Lower lobe of right lung (tissue), 2 donors: ENCODE measurements at regions not wholly inside any gene's neighbourhood (a gene's known extent, or its start where the extent isn't known, plus 50 kb on each side); places are given as distances from the start of the nearest gene placed in this dataset.

Experiments
- ATAC-seq, 2 donors: fragments of 200-7000 bp; cut with Tn5 transposase; one replicate each; pipeline ENCODE4 v1.9.1; 2020 to 2022; ENCODE audit warnings: mild to moderate bottlenecking in 2 of 2, moderate library complexity in 2 of 2
- DNase-seq: peaks from one replicate; pipeline ENCODE4 v3.0.0-alpha.2; 2020
- H3K27ac ChIP-seq: fragments of 200-600 bp; one replicate; pipeline ENCODE4 v1.8.0; 2022
- H3K27me3 ChIP-seq: fragments of 200-600 bp; one replicate; pipeline ENCODE4 v1.8.0; 2022; ENCODE audit warnings: low read depth
- H3K36me3 ChIP-seq: fragments of 200-600 bp; one replicate; pipeline ENCODE4 v1.8.0; 2022; ENCODE audit warnings: mild to moderate bottlenecking
- H3K4me1 ChIP-seq: fragments of 200-600 bp; one replicate; pipeline ENCODE4 v1.8.0; 2022
- H3K4me3 ChIP-seq: fragments of 200-600 bp; one replicate; pipeline ENCODE4 v1.8.0; 2022; ENCODE audit warnings: mild to moderate bottlenecking
- H3K9me3 ChIP-seq: fragments of 200-600 bp; one replicate; pipeline ENCODE4 v1.8.0; 2022
- CTCF ChIP-seq: fragments of 200-600 bp; IDR thresholded peaks from one replicate; pipeline ENCODE4 v1.8.0; 2022; ENCODE audit warnings: antibody characterized with exemption, mild to moderate bottlenecking
- intact Hi-C: fragments of 100-400 bp; cut with DNase I; formaldehyde crosslinking; loops from one replicate; pipeline ENCODE4 v1.11.0; 2022
- donor health status: DM: no; HTN: yes; CAD: no; lungs with severe emphysema.

GRCh38 chr10:117638200-117638599 lies 95.7 kb downstream of the EMX2 start:
- H3K4me3 ChIP-seq = no peak overlapping the region
- intact Hi-C loops = no loop called here
- no peaks in the 10 kb centered on the region for H3K9me3 ChIP-seq
- TF ChIP-seq CTCF = no peak
- no peaks in the 10 kb centered on the region for H3K4me1 ChIP-seq
- no peak overlapping the region for H3K27ac ChIP-seq
- DNase-seq (no peak), ATAC-seq (no peak)
- H3K27me3 ChIP-seq = no peaks in the 10 kb centered on the region
- no peaks in the 10 kb centered on the region for H3K36me3 ChIP-seq

GRCh38 chr10:117638664-117639200 lies 96.2 kb downstream of the EMX2 start:
- ATAC-seq (no peak), DNase-seq (no peak)
- no peaks in the 10 kb centered on the region for H3K4me1 ChIP-seq
- no peaks in the 10 kb centered on the region for H3K36me3 ChIP-seq
- H3K27me3 ChIP-seq = no peaks in the 10 kb centered on the region
- no peak for TF ChIP-seq CTCF
- no peaks in the 10 kb centered on the region for H3K9me3 ChIP-seq
- intact Hi-C loops = no loop called here
- H3K27ac ChIP-seq = no peak overlapping the region
- H3K4me3 ChIP-seq = no peak overlapping the region

- H3K36me3 ChIP-seq = no peaks in the 10 kb centered on the region
- no peak overlapping the region for H3K4me3 ChIP-seq
- H3K4me1 ChIP-seq = no peaks in the 10 kb centered on the region
- H3K9me3 ChIP-seq = no peaks in the 10 kb centered on the region
- ATAC-seq = no peak
- no peak for DNase-seq
- H3K27me3 ChIP-seq = no peaks in the 10 kb centered on the region
- intact Hi-C loops = no loop called here
- TF ChIP-seq CTCF = no peak
- H3K27ac ChIP-seq = no peak overlapping the region
Observed at GRCh38 chr10:117640406-117640805, 97.9 kb downstream of the EMX2 start.

- no peaks in the 10 kb centered on the region for H3K36me3 ChIP-seq
- no peaks in the 10 kb centered on the region for H3K27me3 ChIP-seq
- no peaks in the 10 kb centered on the region for H3K4me1 ChIP-seq
- no peak overlapping the region for H3K27ac ChIP-seq
- H3K9me3 ChIP-seq = no peaks in the 10 kb centered on the region
- no peak overlapping the region for H3K4me3 ChIP-seq
- DNase-seq = no peak
- no peak for TF ChIP-seq CTCF
- intact Hi-C loops = no loop called here
- ATAC-seq = no peak
Observed at GRCh38 chr10:117646718-117647117, 104.2 kb downstream of the EMX2 start.

- no peak for ATAC-seq
- no peaks in the 10 kb centered on the region for H3K36me3 ChIP-seq
- DNase-seq = no peak
- no peaks in the 10 kb centered on the region for H3K27me3 ChIP-seq
- no peak overlapping the region for H3K27ac ChIP-seq
- no peaks in the 10 kb centered on the region for H3K4me1 ChIP-seq
- intact Hi-C loops = no loop called here
- TF ChIP-seq CTCF = no peak
- no peak overlapping the region for H3K4me3 ChIP-seq
- H3K9me3 ChIP-seq = no peaks in the 10 kb centered on the region
Observed at GRCh38 chr10:117647306-117647705, 104.8 kb downstream of the EMX2 start.

GRCh38 chr10:117651121-117651520 lies 108.6 kb downstream of the EMX2 start:
- H3K9me3 ChIP-seq = no peaks in the 10 kb centered on the region
- H3K36me3 ChIP-seq = no peaks in the 10 kb centered on the region
- TF ChIP-seq CTCF = no peak
- DNase-seq (no peak), ATAC-seq (no peak)
- no peaks in the 10 kb centered on the region for H3K27me3 ChIP-seq
- no peak overlapping the region for H3K27ac ChIP-seq
- intact Hi-C loops = no loop called here
- no peaks in the 10 kb centered on the region for H3K4me1 ChIP-seq
- no peak overlapping the region for H3K4me3 ChIP-seq
